GM19035 (cell line): ENCODE measurements at regions not wholly inside any gene's neighbourhood (a gene's known extent, or its start where the extent isn't known, plus 50 kb on each side); places are given as distances from the start of the nearest gene placed in this dataset.
"Not testable (repeated sequence)": the region's sequence is repeated elsewhere in the genome, so short reads cannot be mapped to it uniquely, and the experiment has no call there.

Experiments
- ATAC-seq: cut with Tn5 transposase; IDR thresholded peaks from one replicate; pipeline ENCODE4 v1.9.1; 2021; ENCODE audit not compliant: unreplicated experiment

- no peak for ATAC-seq
Measured at GRCh38 chr12:126219139-126219538, 1153.9 kb downstream of the AACS start.

GRCh38 chr12:126219654-126220279, 1154.5 kb downstream of the AACS start:
- ATAC-seq: no peak

- no peak for ATAC-seq
Measured at GRCh38 chr12:126224032-126224431, 1158.8 kb downstream of the AACS start.

GRCh38 chr12:126228936-126229335, 1163.7 kb downstream of the AACS start:
- no peak for ATAC-seq

- no peak for ATAC-seq
Measured at GRCh38 chr12:126232711-126233110, 1167.5 kb downstream of the AACS start.

GRCh38 chr12:126233625-126234024, 1168.4 kb downstream of the AACS start:
- no peak for ATAC-seq

- ATAC-seq: no peak
Measured at GRCh38 chr12:126243814-126244440, 1178.7 kb downstream of the AACS start.

- ATAC-seq: no peak
Measured at GRCh38 chr12:126247936-126248335, 1182.7 kb downstream of the AACS start.

GRCh38 chr12:126248871-126249403, 1183.7 kb downstream of the AACS start:
- no peak for ATAC-seq

- no peak for ATAC-seq
Measured at GRCh38 chr12:126258190-126258589, 1193.0 kb downstream of the AACS start.

- ATAC-seq: no peak
Measured at GRCh38 chr12:126262829-126263228, 1197.6 kb downstream of the AACS start.

- ATAC-seq: no peak
Measured at GRCh38 chr12:126268222-126268621, 1203.0 kb downstream of the AACS start.

GRCh38 chr12:126271159-126271558, 1205.9 kb downstream of the AACS start:
- no peak for ATAC-seq

- no peak for ATAC-seq
Measured at GRCh38 chr12:126282691-126283090, 1217.5 kb downstream of the AACS start.

GRCh38 chr12:126286203-126286602, 1221.0 kb downstream of the AACS start:
- ATAC-seq: no peak

- ATAC-seq: no peak
Measured at GRCh38 chr12:126290456-126290855, 1225.2 kb downstream of the AACS start.

- ATAC-seq: not testable (repeated sequence)
Measured at GRCh38 chr12:126291987-126292386, 1226.8 kb downstream of the AACS start.

GRCh38 chr12:126295652-126296051, 1230.4 kb downstream of the AACS start:
- ATAC-seq: no peak

- ATAC-seq: no peak
Measured at GRCh38 chr12:126309278-126309677, 1244.0 kb downstream of the AACS start.

- no peak for ATAC-seq
Measured at GRCh38 chr12:126312457-126312856, 1247.2 kb downstream of the AACS start.

- no peak for ATAC-seq
Measured at GRCh38 chr12:126316411-126316810, 1251.2 kb downstream of the AACS start.

- ATAC-seq: no peak
Measured at GRCh38 chr12:126337556-126338441, 1272.6 kb downstream of the AACS start.
